HG02970 (cell line): ENCODE measurements at regions not wholly inside any gene's neighbourhood (a gene's known extent, or its start where the extent isn't known, plus 50 kb on each side); places are given as distances from the start of the nearest gene placed in this dataset.
A peak's percentile ranks its signal among the peaks of the same experiment; 100 is the strongest.
"Not testable (repeated sequence)": the region's sequence is repeated elsewhere in the genome, so short reads cannot be mapped to it uniquely, and the experiment has no call there.

Experiments used
- ATAC-seq: cut with Tn5 transposase; IDR thresholded peaks from one replicate; pipeline ENCODE4 v1.9.1; 2021; ENCODE audit warnings: mild to moderate bottlenecking, moderate library complexity, moderate number of reproducible peaks; ENCODE audit not compliant: unreplicated experiment, low FRiP score

- ATAC-seq, result no peak
Measured at GRCh38 chr13:54004026-54004699, 975.5 kb downstream of the OLFM4 start.

- no peak for ATAC-seq
Measured at GRCh38 chr13:54016542-54016941, 987.9 kb downstream of the OLFM4 start.

- ATAC-seq, result no peak
Measured at GRCh38 chr13:54018485-54018884, 989.9 kb downstream of the OLFM4 start.

- ATAC-seq, result peak; percentile 98
Measured at GRCh38 chr13:54029226-54029625, 1000.6 kb downstream of the OLFM4 start.

- no peak for ATAC-seq
Measured at GRCh38 chr13:54029720-54030119, 1001.1 kb downstream of the OLFM4 start.

GRCh38 chr13:54033323-54033861, 1004.8 kb downstream of the OLFM4 start:
- no peak for ATAC-seq

GRCh38 chr13:54034047-54034446, 1005.4 kb downstream of the OLFM4 start:
- ATAC-seq, result no peak

GRCh38 chr13:54057416-54057815, 1028.8 kb downstream of the OLFM4 start:
- not testable (repeated sequence) for ATAC-seq

GRCh38 chr13:54069958-54070357, 1041.3 kb downstream of the OLFM4 start:
- ATAC-seq, result not testable (repeated sequence)

- no peak for ATAC-seq
Measured at GRCh38 chr13:54077569-54077968, 1049.0 kb downstream of the OLFM4 start.

- no peak for ATAC-seq
Measured at GRCh38 chr13:54078271-54078870, 1049.8 kb downstream of the OLFM4 start.

GRCh38 chr13:54082309-54082708, 1053.7 kb downstream of the OLFM4 start:
- not testable (repeated sequence) for ATAC-seq

GRCh38 chr13:54091884-54092283, 1063.3 kb downstream of the OLFM4 start:
- ATAC-seq, result no peak

- no peak for ATAC-seq
Measured at GRCh38 chr13:54092686-54093085, 1064.1 kb downstream of the OLFM4 start.

- ATAC-seq, result no peak
Measured at GRCh38 chr13:54110597-54110996, 1082.0 kb downstream of the OLFM4 start.

GRCh38 chr13:54124700-54125099, 1096.1 kb downstream of the OLFM4 start:
- ATAC-seq, result no peak

GRCh38 chr13:54130931-54131330, 1102.3 kb downstream of the OLFM4 start:
- ATAC-seq, result not testable (repeated sequence)

- ATAC-seq, result not testable (repeated sequence)
Measured at GRCh38 chr13:54131433-54131832, 1102.8 kb downstream of the OLFM4 start.

- not testable (repeated sequence) for ATAC-seq
Measured at GRCh38 chr13:54132127-54132526, 1103.5 kb downstream of the OLFM4 start.

GRCh38 chr13:54132720-54133119, 1104.1 kb downstream of the OLFM4 start:
- not testable (repeated sequence) for ATAC-seq

- ATAC-seq, result no peak
Measured at GRCh38 chr13:54133746-54134145, 1105.1 kb downstream of the OLFM4 start.

- no peak for ATAC-seq
Measured at GRCh38 chr13:54144828-54145227, 1116.2 kb downstream of the OLFM4 start.
